ENCODE measurements at regions not wholly inside any gene's neighbourhood (a gene's known extent, or its start where the extent isn't known, plus 50 kb on each side); places are given as distances from the start of the nearest gene placed in this dataset.

DNA sequence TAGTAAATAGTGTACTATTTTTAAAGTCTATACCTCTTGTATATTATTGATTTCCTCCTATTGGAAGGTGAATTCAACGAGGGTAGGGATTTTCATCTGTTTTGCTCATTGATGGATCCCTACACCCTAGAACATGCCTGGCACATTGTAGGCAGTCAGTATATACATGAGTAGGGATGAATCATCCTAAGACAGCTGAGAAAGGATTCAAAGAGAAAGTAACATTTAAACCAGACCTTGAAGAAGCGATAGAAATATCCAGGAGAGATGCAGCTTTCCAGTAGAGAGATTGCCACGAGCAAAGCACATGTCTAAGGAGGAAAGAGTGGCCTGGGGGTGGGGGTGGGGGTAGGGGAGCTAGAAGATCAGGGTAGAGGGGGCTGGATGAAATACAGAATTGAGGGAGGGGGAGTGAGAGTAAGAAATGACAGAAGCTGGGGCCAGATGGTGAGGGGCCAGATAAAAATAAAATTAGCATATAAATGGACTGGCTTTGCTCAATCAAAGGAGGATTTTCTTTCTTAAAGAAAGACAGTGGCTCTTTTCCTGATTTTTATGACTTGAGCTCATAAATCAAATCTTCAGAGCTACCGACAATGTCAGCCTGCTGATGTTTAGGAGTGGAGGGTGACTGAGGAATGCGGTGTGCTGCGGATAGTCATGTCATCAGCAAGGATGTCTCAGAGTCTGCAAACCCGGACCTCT is 168.2 kb downstream of the SAMD5 start:
- TF ChIP-seq, protein P1, sequence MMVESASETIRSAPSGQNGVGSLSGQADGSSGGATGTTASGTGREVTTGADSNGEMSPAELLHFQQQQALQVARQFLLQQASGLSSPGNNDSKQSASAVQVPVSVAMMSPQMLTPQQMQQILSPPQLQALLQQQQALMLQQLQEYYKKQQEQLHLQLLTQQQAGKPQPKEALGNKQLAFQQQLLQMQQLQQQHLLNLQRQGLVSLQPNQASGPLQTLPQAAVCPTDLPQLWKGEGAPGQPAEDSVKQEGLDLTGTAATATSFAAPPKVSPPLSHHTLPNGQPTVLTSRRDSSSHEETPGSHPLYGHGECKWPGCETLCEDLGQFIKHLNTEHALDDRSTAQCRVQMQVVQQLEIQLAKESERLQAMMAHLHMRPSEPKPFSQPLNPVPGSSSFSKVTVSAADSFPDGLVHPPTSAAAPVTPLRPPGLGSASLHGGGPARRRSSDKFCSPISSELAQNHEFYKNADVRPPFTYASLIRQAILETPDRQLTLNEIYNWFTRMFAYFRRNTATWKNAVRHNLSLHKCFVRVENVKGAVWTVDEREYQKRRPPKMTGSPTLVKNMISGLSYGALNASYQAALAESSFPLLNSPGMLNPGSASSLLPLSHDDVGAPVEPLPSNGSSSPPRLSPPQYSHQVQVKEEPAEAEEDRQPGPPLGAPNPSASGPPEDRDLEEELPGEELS (CRISPR knock-in tag; IDR thresholded peaks at IDR 0.05) = no peak
- no peak for TF ChIP-seq RELA (CRISPR knock-in tag; IDR thresholded peaks at IDR 0.05; ENCODE audit: borderline replicate concordance)
- no peak for TF ChIP-seq IRF2 (CRISPR knock-in tag; IDR thresholded peaks at IDR 0.05; ENCODE audit: borderline replicate concordance, low read depth)
- no peak for TF ChIP-seq E2F5 (CRISPR knock-in tag; IDR thresholded peaks at IDR 0.05)
- TF ChIP-seq, protein P2, sequence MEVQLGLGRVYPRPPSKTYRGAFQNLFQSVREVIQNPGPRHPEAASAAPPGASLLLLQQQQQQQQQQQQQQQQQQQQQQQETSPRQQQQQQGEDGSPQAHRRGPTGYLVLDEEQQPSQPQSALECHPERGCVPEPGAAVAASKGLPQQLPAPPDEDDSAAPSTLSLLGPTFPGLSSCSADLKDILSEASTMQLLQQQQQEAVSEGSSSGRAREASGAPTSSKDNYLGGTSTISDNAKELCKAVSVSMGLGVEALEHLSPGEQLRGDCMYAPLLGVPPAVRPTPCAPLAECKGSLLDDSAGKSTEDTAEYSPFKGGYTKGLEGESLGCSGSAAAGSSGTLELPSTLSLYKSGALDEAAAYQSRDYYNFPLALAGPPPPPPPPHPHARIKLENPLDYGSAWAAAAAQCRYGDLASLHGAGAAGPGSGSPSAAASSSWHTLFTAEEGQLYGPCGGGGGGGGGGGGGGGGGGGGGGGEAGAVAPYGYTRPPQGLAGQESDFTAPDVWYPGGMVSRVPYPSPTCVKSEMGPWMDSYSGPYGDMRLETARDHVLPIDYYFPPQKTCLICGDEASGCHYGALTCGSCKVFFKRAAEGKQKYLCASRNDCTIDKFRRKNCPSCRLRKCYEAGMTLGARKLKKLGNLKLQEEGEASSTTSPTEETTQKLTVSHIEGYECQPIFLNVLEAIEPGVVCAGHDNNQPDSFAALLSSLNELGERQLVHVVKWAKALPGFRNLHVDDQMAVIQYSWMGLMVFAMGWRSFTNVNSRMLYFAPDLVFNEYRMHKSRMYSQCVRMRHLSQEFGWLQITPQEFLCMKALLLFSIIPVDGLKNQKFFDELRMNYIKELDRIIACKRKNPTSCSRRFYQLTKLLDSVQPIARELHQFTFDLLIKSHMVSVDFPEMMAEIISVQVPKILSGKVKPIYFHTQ (CRISPR knock-in tag; IDR thresholded peaks at IDR 0.05) = no peak
- TF ChIP-seq ELF4 (CRISPR knock-in tag; IDR thresholded peaks at IDR 0.05; ENCODE audit: low read depth) = no peak
- TF ChIP-seq, protein P3, sequence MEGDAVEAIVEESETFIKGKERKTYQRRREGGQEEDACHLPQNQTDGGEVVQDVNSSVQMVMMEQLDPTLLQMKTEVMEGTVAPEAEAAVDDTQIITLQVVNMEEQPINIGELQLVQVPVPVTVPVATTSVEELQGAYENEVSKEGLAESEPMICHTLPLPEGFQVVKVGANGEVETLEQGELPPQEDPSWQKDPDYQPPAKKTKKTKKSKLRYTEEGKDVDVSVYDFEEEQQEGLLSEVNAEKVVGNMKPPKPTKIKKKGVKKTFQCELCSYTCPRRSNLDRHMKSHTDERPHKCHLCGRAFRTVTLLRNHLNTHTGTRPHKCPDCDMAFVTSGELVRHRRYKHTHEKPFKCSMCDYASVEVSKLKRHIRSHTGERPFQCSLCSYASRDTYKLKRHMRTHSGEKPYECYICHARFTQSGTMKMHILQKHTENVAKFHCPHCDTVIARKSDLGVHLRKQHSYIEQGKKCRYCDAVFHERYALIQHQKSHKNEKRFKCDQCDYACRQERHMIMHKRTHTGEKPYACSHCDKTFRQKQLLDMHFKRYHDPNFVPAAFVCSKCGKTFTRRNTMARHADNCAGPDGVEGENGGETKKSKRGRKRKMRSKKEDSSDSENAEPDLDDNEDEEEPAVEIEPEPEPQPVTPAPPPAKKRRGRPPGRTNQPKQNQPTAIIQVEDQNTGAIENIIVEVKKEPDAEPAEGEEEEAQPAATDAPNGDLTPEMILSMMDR (IDR thresholded peaks at IDR 0.05) = no peak
- TF ChIP-seq, protein P4, sequence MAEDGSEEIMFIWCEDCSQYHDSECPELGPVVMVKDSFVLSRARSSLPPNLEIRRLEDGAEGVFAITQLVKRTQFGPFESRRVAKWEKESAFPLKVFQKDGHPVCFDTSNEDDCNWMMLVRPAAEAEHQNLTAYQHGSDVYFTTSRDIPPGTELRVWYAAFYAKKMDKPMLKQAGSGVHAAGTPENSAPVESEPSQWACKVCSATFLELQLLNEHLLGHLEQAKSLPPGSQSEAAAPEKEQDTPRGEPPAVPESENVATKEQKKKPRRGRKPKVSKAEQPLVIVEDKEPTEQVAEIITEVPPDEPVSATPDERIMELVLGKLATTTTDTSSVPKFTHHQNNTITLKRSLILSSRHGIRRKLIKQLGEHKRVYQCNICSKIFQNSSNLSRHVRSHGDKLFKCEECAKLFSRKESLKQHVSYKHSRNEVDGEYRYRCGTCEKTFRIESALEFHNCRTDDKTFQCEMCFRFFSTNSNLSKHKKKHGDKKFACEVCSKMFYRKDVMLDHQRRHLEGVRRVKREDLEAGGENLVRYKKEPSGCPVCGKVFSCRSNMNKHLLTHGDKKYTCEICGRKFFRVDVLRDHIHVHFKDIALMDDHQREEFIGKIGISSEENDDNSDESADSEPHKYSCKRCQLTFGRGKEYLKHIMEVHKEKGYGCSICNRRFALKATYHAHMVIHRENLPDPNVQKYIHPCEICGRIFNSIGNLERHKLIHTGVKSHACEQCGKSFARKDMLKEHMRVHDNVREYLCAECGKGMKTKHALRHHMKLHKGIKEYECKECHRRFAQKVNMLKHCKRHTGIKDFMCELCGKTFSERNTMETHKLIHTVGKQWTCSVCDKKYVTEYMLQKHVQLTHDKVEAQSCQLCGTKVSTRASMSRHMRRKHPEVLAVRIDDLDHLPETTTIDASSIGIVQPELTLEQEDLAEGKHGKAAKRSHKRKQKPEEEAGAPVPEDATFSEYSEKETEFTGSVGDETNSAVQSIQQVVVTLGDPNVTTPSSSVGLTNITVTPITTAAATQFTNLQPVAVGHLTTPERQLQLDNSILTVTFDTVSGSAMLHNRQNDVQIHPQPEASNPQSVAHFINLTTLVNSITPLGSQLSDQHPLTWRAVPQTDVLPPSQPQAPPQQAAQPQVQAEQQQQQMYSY (CRISPR knock-in tag; IDR thresholded peaks at IDR 0.05) = no peak
- TF ChIP-seq, protein P5, sequence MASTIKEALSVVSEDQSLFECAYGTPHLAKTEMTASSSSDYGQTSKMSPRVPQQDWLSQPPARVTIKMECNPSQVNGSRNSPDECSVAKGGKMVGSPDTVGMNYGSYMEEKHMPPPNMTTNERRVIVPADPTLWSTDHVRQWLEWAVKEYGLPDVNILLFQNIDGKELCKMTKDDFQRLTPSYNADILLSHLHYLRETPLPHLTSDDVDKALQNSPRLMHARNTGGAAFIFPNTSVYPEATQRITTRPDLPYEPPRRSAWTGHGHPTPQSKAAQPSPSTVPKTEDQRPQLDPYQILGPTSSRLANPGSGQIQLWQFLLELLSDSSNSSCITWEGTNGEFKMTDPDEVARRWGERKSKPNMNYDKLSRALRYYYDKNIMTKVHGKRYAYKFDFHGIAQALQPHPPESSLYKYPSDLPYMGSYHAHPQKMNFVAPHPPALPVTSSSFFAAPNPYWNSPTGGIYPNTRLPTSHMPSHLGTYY (CRISPR knock-in tag; IDR thresholded peaks at IDR 0.05) = no peak
- TF ChIP-seq NR2C2 (CRISPR knock-in tag; IDR thresholded peaks at IDR 0.05) = no peak
- no peaks in the 10 kb centered on the region for H3K36me3 Mint-ChIP-seq
- CTCF ChIA-PET = no interaction called here
- H3K4me3 Mint-ChIP-seq = no peak overlapping the region
- no peaks in the 10 kb centered on the region for H3K27me3 Mint-ChIP-seq (ENCODE audit: low read depth)
- no peaks in the 10 kb centered on the region for H3K9me3 Mint-ChIP-seq
- no peak overlapping the region for H3K27ac Mint-ChIP-seq
- POLR2A ChIA-PET = no interaction called here
- DNase-seq (ENCODE audit: low spot score) (no peak), ATAC-seq (no peak)
- H3K4me1 Mint-ChIP-seq = peaks cover 41% of the 10 kb centered on the region

DNA sequence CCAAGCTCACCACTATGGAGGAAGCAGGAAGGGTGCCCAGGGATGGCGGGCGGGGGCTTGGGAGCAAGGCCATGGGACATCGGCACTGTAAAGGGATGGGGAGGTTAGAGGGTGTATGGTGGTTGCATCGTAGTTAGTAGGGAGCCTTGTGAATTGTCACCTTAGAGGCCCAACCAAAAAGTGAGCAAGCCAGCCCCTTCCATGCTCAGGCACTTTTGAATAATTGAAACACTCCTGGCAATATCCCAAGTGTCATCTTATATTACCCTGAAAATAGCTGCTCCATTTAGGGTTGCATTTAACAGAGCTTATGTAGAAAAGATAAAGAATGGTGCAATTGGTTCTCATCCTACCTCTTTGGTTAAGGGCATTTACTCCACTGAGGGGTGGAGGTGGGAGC is 169.2 kb downstream of the SAMD5 start:
- Mint-ChIP-seq H3K27ac (no peak overlapping the region), H3K4me3 (no peak overlapping the region), H3K9me3 (no peaks in the 10 kb centered on the region), H3K27me3 (ENCODE audit: low read depth) (no peaks in the 10 kb centered on the region), H3K4me1 (peaks cover 41% of the 10 kb centered on the region), H3K36me3 (no peaks in the 10 kb centered on the region)
- no peak for DNase-seq (ENCODE audit: low spot score)
- CTCF ChIA-PET = no interaction called here
- POLR2A ChIA-PET = no interaction called here
- no peak; the same call in 1 of the 2 replicates for ATAC-seq
- TF ChIP-seq MYBL2 (CRISPR knock-in tag; IDR thresholded peaks at IDR 0.05) (no peak), E2F5 (CRISPR knock-in tag; IDR thresholded peaks at IDR 0.05) (no peak), GTF2I (CRISPR knock-in tag; conservative IDR thresholded peaks at IDR 0.05) (no peak), ZNF281 (CRISPR knock-in tag; IDR thresholded peaks at IDR 0.05) (no peak), MLX (CRISPR knock-in tag; IDR thresholded peaks at IDR 0.05) (no peak), ELF4 (CRISPR knock-in tag; IDR thresholded peaks at IDR 0.05; ENCODE audit: low read depth) (no peak), ZMAT4 (CRISPR knock-in tag; IDR thresholded peaks at IDR 0.05) (no peak)
